GM12875 (cell line): ENCODE measurements at regions not wholly inside any gene's neighbourhood (a gene's known extent, or its start where the extent isn't known, plus 50 kb on each side); places are given as distances from the start of the nearest gene placed in this dataset.
"Not testable (repeated sequence)": the region's sequence is repeated elsewhere in the genome, so short reads cannot be mapped to it uniquely, and the experiment has no call there.

Experiments
- H3K4me3 ChIP-seq: one replicate; pipeline ENCODE4 v1.5.1; 2011; ENCODE audit warnings: low read depth, low read length, control low read depth
- TF ChIP-seq, protein P1 (sequence below): IDR thresholded peaks from 2 replicates; pipeline ENCODE4 v1.5.1; 2011; ENCODE audit warnings: low read depth, mild to moderate bottlenecking, control low read depth, inconsistent platforms, low read length, moderate library complexity, borderline replicate concordance; ENCODE audit not compliant: insufficient read depth

DNA sequence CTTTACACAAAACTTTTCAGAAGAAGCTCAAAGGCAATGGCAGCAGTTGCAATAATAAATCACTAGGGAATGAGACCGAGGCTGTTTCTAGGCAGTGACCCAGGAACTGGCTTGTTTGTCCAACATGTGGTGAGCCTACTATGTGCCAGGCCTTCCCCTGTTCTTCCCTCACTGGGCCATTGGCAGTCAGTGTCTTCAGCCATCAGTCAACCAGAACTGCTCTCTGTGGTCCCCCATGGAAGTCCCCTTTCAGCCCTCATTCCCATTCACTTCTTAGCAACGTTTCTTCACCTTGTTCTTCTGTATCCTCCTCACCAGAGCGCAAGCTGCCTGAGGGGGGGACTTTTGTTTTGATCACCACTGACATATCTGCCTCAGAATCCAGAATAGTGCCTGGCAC lies 274.1 kb downstream of the RRAGC start:
- no peak overlapping the region for H3K4me3 ChIP-seq

DNA sequence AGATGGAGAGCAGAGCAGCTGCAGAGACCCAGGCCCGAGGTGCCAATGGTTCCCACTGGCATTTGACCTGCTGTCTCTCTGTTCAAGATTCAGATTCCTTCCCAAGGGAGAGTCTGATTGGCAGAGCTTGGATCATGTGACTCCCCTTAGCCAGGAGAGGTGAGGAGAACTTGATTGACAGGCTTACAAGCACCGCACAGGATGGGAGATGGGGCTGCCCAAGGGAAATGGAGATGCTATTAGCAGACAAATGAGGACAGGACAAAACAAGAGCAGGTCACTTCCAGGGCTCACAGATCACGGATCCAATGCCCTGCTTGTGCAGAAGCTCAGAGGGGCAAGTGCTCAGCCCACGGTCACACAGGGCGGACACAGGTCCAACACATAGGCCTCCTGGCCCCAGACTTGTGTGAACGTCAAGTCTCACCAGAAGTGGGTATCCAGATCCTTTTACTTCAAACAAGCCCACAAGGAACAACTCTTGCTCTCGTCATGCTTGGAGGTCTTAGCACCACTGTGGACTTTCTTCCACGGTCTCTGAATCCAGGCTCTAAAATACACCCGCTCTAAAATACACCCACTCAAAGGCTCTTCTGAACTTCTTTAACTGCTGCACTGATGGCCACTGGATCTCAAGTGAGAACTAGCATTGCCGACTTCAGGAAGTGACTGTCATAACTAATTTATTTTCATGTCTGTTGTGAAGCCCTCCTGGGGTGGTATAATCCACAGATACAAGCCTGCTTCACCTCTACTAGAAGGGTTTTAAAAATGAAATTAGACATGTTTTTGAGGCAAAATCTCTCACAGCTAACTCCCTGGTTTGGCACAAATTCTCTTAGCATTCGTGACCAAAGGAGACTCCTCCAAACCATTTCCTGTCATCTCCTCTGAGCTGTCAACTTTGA lies 274.9 kb downstream of the RRAGC start:
- no peak overlapping the region for H3K4me3 ChIP-seq
- TF ChIP-seq, protein P1, sequence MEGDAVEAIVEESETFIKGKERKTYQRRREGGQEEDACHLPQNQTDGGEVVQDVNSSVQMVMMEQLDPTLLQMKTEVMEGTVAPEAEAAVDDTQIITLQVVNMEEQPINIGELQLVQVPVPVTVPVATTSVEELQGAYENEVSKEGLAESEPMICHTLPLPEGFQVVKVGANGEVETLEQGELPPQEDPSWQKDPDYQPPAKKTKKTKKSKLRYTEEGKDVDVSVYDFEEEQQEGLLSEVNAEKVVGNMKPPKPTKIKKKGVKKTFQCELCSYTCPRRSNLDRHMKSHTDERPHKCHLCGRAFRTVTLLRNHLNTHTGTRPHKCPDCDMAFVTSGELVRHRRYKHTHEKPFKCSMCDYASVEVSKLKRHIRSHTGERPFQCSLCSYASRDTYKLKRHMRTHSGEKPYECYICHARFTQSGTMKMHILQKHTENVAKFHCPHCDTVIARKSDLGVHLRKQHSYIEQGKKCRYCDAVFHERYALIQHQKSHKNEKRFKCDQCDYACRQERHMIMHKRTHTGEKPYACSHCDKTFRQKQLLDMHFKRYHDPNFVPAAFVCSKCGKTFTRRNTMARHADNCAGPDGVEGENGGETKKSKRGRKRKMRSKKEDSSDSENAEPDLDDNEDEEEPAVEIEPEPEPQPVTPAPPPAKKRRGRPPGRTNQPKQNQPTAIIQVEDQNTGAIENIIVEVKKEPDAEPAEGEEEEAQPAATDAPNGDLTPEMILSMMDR, result no peak

More for the DNA sequence above, 274.1 kb downstream of the RRAGC start:
- TF ChIP-seq, protein P1, result no peak

DNA sequence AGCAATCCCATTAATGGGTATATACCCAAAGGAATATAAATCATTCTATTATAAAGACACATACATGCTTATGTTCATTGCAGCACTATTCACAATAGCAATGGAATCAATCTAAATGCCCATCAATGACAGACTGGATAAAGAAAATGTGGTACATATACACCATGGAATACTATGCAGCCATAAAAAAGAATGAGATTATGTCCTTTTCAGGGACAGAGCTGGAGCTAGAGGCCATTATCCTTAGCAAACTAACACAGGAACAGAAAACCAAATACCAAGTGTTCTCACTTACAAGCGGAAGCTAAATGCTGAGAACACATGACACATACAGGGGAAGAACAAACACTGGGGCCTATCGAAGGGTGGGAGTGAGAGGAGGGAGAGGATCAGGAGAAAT lies 276.3 kb downstream of the RRAGC start:
- H3K4me3 ChIP-seq, result not testable (repeated sequence)

DNA sequence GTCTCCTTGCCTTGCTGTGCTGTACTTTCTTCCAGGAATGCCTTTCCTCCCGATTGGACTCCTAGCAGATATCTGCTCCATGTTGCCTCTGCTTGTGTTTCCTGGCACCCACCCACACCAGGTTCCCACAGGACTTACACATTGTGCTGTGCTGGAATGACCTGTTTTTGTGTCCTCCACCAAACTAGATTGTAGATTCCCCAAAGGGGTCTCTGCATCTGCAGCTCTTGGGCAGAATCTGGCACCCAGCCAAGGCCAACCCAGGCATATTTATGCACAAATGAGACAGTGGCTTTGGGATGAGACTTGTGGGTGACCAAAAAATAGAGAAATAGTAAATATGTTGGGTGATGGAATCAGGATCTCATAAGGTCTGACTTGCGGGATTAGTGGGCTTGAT lies 278.2 kb downstream of the RRAGC start:
- H3K4me3 ChIP-seq, result no peak overlapping the region
- TF ChIP-seq, protein P1, result no peak

DNA sequence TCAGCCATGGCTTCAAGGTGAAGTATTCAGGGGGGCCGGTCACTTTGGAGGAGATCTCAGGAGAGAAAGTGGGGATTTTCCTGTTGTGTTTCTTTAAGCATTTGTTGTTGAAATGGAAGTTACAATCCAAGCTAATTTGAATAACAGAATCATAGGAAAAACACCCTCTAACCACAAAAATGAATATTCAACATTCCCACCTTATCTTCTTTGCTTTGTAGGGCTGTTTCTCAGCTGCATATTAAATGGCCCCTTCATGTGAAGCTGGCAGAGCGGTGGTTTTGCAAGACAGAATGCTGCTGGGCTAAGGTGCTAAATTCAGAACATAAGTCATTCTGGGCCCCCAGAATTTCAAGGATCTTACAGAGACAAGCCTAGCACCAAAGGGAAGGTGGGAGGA lies 279.0 kb downstream of the RRAGC start:
- TF ChIP-seq, protein P1, result no peak
- H3K4me3 ChIP-seq, result no peak overlapping the region

DNA sequence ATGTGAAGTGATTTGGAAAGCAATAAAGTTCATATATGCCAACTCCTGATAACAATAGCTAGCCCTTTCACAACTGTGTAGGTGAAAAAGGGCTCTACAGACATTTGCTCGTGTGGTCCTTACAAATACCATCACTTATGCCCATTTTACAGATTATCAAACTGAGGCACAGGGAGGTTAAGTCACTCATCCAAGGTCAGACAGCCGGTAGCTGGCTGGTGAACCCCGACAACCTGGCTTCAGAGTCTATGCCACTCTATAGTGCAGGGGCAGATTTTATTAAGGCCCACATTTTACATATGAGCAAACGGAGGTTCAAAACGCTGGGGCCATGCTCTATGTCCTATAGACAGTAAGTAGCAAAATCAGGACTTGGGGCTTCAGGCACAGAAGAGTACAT lies 280.5 kb downstream of the RRAGC start:
- TF ChIP-seq, protein P1, result no peak
- H3K4me3 ChIP-seq, result no peak overlapping the region

DNA sequence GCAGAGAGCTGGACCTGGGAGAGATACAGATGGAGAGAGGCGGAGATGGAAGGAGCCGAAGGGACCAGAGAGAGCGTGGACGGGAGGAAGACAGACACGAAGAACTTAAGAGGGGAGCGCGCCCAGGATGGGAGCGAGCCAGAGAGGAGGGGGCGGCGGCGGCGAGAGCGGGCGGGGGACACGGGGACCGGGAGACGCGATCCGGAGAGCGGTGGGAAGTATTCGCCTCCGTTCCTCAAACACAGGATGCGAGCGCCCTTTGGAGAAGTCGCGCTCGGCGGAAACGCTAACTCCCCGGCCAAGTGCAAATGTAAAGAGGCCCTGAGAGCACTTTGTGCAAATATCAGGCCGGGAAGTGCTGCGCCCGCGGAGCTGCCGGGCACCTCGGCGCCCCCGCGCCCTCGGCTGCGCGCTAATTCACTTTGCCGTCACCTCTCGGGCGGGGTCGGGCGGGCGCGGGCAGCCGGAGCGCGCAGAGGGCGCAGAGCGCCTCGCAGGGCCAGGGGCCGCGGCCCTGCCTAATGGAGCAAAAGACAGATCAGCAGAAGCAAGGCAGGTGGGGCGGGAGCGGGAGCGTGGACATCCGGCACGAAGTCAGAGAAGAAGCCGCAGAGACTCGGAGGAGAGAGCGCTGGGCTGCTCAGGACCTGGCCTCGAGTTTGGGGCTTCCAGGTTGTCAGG lies 281.2 kb downstream of the RRAGC start:
- TF ChIP-seq, protein P1, result no peak
- peak overlapping the region; percentile 15 for H3K4me3 ChIP-seq
